Fibroblast of skin of abdomen (primary cell): ENCODE measurements at regions not wholly inside any gene's neighbourhood (a gene's known extent, or its start where the extent isn't known, plus 50 kb on each side); places are given as distances from the start of the nearest gene placed in this dataset.
"Not testable (repeated sequence)": the region's sequence is repeated elsewhere in the genome, so short reads cannot be mapped to it uniquely, and the experiment has no call there.

ENCODE experiments used
- DNase-seq: peaks from one replicate; pipeline ENCODE4 v3.0.0-alpha.2; 2013

- DNase-seq: no peak
Observed at GRCh38 chr16:56011808-56012481, 136.8 kb upstream of the CES5A start.

GRCh38 chr16:56005958-56006357, 130.8 kb upstream of the CES5A start:
- no peak for DNase-seq

GRCh38 chr16:55999683-56000082, 124.5 kb upstream of the CES5A start:
- no peak for DNase-seq

- DNase-seq: no peak
Observed at GRCh38 chr16:55993088-55993487, 117.9 kb upstream of the CES5A start.

GRCh38 chr16:55992551-55992950, 117.4 kb upstream of the CES5A start:
- DNase-seq: no peak

GRCh38 chr16:55991843-55992242, 116.7 kb upstream of the CES5A start:
- no peak for DNase-seq

- no peak for DNase-seq
Observed at GRCh38 chr16:55989569-55989907, 114.4 kb upstream of the CES5A start.

- DNase-seq: not testable (repeated sequence)
Observed at GRCh38 chr16:55988850-55989568, 113.8 kb upstream of the CES5A start.

- DNase-seq: no peak
Observed at GRCh38 chr16:55988013-55988412, 112.8 kb upstream of the CES5A start.

- no peak for DNase-seq
Observed at GRCh38 chr16:55982597-55982996, 107.4 kb upstream of the CES5A start.

- no peak for DNase-seq
Observed at GRCh38 chr16:55981557-55981956, 106.4 kb upstream of the CES5A start.

GRCh38 chr16:55976815-55977214, 101.6 kb upstream of the CES5A start:
- no peak for DNase-seq

- no peak for DNase-seq
Observed at GRCh38 chr16:55971447-55971846, 96.3 kb upstream of the CES5A start.

- DNase-seq: no peak
Observed at GRCh38 chr16:55968221-55968620, 93.0 kb upstream of the CES5A start.

GRCh38 chr16:55964923-55965475, 89.8 kb upstream of the CES5A start:
- DNase-seq: no peak

GRCh38 chr16:55955845-55956244, 80.7 kb upstream of the CES5A start:
- no peak for DNase-seq

- no peak for DNase-seq
Observed at GRCh38 chr16:55955424-55955823, 80.3 kb upstream of the CES5A start.

GRCh38 chr16:55954906-55955305, 79.7 kb upstream of the CES5A start:
- DNase-seq: no peak

- peak; percentile 43 for DNase-seq
Observed at GRCh38 chr16:55949518-55949917, 74.3 kb upstream of the CES5A start.

- DNase-seq: no peak
Observed at GRCh38 chr16:55948230-55948629, 73.1 kb upstream of the CES5A start.

- DNase-seq: no peak
Observed at GRCh38 chr16:55947366-55947765, 72.2 kb upstream of the CES5A start.

GRCh38 chr16:55944377-55944802, 69.2 kb upstream of the CES5A start:
- DNase-seq: peak; percentile 72

- peak; percentile 69 for DNase-seq
Observed at GRCh38 chr16:55943267-55943666, 68.1 kb upstream of the CES5A start.

GRCh38 chr16:55942821-55943220, 67.6 kb upstream of the CES5A start:
- DNase-seq: no peak
